Endothelial cell (in vitro differentiated cells): ENCODE measurements at regions not wholly inside any gene's neighbourhood (a gene's known extent, or its start where the extent isn't known, plus 50 kb on each side); places are given as distances from the start of the nearest gene placed in this dataset.

Experiments
- DNase-seq: peaks from one replicate; pipeline ENCODE4 v3.0.0; 2021; ENCODE audit warnings: low spot score
- H3K27ac Mint-ChIP-seq: one replicate; pipeline ENCODE4 v1.8.0; 2021; ENCODE audit warnings: mixed read lengths, inconsistent platforms; ENCODE audit not compliant: unreplicated experiment
- H3K27me3 Mint-ChIP-seq: one replicate; pipeline ENCODE4 v1.8.0; 2021; ENCODE audit warnings: mild to moderate bottlenecking, moderate library complexity, mixed read lengths, inconsistent platforms; ENCODE audit not compliant: unreplicated experiment
- H3K36me3 Mint-ChIP-seq: one replicate; pipeline ENCODE4 v1.8.0; 2021; ENCODE audit warnings: mild to moderate bottlenecking, low read depth, mixed read lengths, inconsistent platforms; ENCODE audit not compliant: unreplicated experiment
- H3K4me1 Mint-ChIP-seq: one replicate; pipeline ENCODE4 v1.8.0; 2021; ENCODE audit warnings: mild to moderate bottlenecking, mixed read lengths, inconsistent platforms; ENCODE audit not compliant: unreplicated experiment
- H3K4me3 Mint-ChIP-seq: one replicate; pipeline ENCODE4 v1.8.0; 2021; ENCODE audit warnings: mild to moderate bottlenecking, mixed read lengths, inconsistent platforms; ENCODE audit not compliant: unreplicated experiment
- H3K9me3 Mint-ChIP-seq: one replicate; pipeline ENCODE4 v1.8.0; 2021; ENCODE audit warnings: mixed read lengths, inconsistent platforms; ENCODE audit not compliant: unreplicated experiment
- CTCF ChIP-seq: fragments of 200-600 bp; sonication (generic); IDR thresholded peaks from one replicate; pipeline ENCODE4 v1.5.0; 2021; ENCODE audit warnings: antibody characterized with exemption; ENCODE audit not compliant: unreplicated experiment

GRCh38 chr2:219887870-219888269 is 260.4 kb downstream of the SLC4A3 start:
- Mint-ChIP-seq H3K27ac (no peak overlapping the region), H3K27me3 (no peaks in the 10 kb centered on the region), H3K4me1 (no peaks in the 10 kb centered on the region), H3K36me3 (no peaks in the 10 kb centered on the region), H3K4me3 (no peak overlapping the region), H3K9me3 (no peaks in the 10 kb centered on the region)
- DNase-seq, result no peak
- no peak for TF ChIP-seq CTCF

- no peak overlapping the region for H3K27ac Mint-ChIP-seq
- TF ChIP-seq CTCF, result no peak
- H3K4me3 Mint-ChIP-seq, result no peak overlapping the region
- H3K27me3 Mint-ChIP-seq, result no peaks in the 10 kb centered on the region
- H3K9me3 Mint-ChIP-seq, result no peaks in the 10 kb centered on the region
- H3K4me1 Mint-ChIP-seq, result no peaks in the 10 kb centered on the region
- H3K36me3 Mint-ChIP-seq, result no peaks in the 10 kb centered on the region
- DNase-seq, result no peak
These were observed 266.1 kb downstream of the SLC4A3 start for GRCh38 chr2:219893541-219893940.

GRCh38 chr2:219897456-219897855 is 270.0 kb downstream of the SLC4A3 start:
- Mint-ChIP-seq H3K27ac (no peak overlapping the region), H3K27me3 (peaks cover 2% of the 10 kb centered on the region)
- TF ChIP-seq CTCF, result no peak

GRCh38 chr2:219901155-219901554 is 273.7 kb downstream of the SLC4A3 start:
- no peaks in the 10 kb centered on the region for H3K4me1 Mint-ChIP-seq
- no peak overlapping the region for H3K4me3 Mint-ChIP-seq
- no peaks in the 10 kb centered on the region for H3K9me3 Mint-ChIP-seq
- H3K27me3 Mint-ChIP-seq, result peaks cover 2% of the 10 kb centered on the region
- TF ChIP-seq CTCF, result no peak
- H3K27ac Mint-ChIP-seq, result no peak overlapping the region
- no peaks in the 10 kb centered on the region for H3K36me3 Mint-ChIP-seq
- DNase-seq, result no peak

More at GRCh38 chr2:219897456-219897855, 270.0 kb downstream of the SLC4A3 start:
- DNase-seq, result no peak
- no peaks in the 10 kb centered on the region for H3K4me1 Mint-ChIP-seq
- H3K36me3 Mint-ChIP-seq, result no peaks in the 10 kb centered on the region
- H3K4me3 Mint-ChIP-seq, result no peak overlapping the region
- H3K9me3 Mint-ChIP-seq, result no peaks in the 10 kb centered on the region

GRCh38 chr2:219902891-219903552 is 275.6 kb downstream of the SLC4A3 start:
- Mint-ChIP-seq H3K9me3 (no peaks in the 10 kb centered on the region), H3K27me3 (peaks cover 2% of the 10 kb centered on the region), H3K4me3 (no peak overlapping the region), H3K4me1 (no peaks in the 10 kb centered on the region), H3K36me3 (no peaks in the 10 kb centered on the region), H3K27ac (no peak overlapping the region)
- TF ChIP-seq CTCF, result no peak
- DNase-seq, result no peak
